HG03066 (cell line): ENCODE measurements at regions not wholly inside any gene's neighbourhood (a gene's known extent, or its start where the extent isn't known, plus 50 kb on each side); places are given as distances from the start of the nearest gene placed in this dataset.
"Not testable (repeated sequence)": the region's sequence is repeated elsewhere in the genome, so short reads cannot be mapped to it uniquely, and the experiment has no call there.

Source experiments
- ATAC-seq: cut with Tn5 transposase; IDR thresholded peaks from one replicate; pipeline ENCODE4 v1.9.1; 2021; ENCODE audit warnings: low read depth; ENCODE audit not compliant: unreplicated experiment

GRCh38 chr7:65254061-65254460, 119.6 kb upstream of the ZNF92 start:
- no peak for ATAC-seq

DNA sequence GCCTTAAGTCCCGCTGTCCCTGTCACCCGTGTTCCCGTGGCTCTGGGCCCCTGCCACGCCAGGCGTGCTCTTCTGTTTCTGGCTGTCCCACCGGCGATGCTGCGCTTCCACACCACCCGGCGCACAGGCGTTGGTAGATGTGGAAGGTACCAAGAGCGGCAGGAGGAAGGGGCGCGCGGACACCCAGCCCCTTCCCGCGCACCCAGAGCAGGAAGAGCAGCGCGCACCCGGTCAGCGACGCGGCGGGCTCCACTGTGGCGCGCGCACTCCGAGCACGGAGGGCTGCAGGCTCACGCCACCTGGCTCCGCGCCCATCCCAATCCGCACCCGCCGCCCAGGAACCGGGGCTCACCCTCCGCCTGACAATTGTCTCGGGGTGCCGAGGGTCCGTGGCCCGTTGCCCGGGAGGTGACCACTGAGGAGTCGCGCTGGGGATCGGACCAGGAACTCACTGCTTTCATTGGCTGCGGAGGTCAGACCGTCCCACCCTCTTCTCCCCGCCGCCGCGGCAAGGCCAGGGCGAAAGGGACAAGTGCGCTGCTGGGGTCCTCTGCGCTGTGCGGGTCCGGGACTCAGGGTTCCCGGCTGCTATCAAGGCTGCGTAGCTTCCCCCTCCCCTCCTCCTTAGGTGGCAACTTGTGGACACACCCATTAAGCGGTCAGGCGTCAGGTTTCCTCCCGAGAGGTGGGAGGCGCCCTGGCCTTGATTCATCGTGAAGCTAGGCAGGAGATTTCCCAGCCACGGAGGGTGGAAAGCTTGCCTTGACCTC, 121.6 kb upstream of the ZNF92 start:
- no peak for ATAC-seq

- ATAC-seq = no peak
These were observed 122.8 kb upstream of the ZNF92 start for GRCh38 chr7:65250697-65251395.

GRCh38 chr7:65250216-65250615, 123.4 kb upstream of the ZNF92 start:
- no peak for ATAC-seq

DNA sequence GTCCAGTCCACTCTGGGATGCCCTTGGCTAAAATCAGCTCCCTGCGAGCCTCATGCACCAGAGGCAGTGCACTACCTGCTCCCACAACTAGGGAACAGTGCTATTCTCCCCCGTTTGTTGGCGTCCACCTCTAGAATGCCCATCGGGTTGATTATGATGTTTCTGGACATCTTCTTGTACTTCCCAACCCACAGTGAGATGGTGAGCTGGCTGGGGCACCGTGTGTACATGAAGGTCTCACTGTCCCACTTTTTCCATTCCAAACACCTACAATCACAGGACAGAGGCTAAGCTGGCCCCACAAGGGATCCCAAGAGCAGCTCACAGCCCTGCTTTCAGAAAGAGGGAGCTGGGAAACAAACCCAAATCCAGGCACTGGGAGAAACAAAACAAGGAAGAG, 126.2 kb upstream of the ZNF92 start:
- no peak for ATAC-seq

- no peak for ATAC-seq
These were observed 133.8 kb upstream of the ZNF92 start for GRCh38 chr7:65239707-65240352.

DNA sequence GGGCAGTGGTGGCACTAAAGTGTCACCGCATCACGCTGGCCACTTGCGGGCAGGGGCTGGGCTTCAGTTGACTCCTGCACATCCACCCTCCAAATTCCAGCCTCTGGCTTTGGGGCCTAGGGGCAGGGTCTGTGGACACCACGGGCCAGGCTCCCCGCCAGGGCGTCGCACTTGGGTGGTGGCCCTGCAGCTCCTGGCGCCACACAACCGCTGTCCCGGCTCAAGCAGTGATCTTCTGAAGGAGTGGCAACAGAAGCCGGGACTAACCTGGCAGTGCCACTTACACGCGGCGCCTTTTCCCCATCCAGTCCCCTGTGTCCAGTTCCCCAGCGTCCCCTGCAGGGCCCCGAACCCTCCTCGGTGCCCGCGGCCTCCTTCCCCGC, 134.3 kb upstream of the ZNF92 start:
- no peak for ATAC-seq

DNA sequence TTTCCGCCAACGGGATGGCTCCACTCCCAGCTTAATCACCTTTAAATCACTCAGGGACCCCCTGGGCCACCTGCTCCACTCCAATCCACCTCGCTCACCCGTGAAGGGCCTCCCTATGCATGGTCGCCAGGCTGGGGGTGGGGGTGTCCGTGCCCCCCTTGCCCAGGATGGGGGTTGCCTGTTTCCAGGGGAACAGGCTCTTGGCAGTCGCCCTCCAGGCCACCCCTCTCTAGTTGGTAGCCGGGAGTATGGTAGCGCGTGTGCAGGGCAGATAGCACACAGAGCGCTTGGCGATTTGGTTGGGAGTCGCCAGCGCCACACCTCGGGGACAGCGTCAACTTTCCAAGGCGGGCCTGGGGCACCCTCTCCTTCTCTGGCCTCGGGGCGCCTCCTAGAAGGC, 134.9 kb upstream of the ZNF92 start:
- no peak for ATAC-seq

GRCh38 chr7:65235586-65235985, 138.1 kb upstream of the ZNF92 start:
- ATAC-seq = no peak

DNA sequence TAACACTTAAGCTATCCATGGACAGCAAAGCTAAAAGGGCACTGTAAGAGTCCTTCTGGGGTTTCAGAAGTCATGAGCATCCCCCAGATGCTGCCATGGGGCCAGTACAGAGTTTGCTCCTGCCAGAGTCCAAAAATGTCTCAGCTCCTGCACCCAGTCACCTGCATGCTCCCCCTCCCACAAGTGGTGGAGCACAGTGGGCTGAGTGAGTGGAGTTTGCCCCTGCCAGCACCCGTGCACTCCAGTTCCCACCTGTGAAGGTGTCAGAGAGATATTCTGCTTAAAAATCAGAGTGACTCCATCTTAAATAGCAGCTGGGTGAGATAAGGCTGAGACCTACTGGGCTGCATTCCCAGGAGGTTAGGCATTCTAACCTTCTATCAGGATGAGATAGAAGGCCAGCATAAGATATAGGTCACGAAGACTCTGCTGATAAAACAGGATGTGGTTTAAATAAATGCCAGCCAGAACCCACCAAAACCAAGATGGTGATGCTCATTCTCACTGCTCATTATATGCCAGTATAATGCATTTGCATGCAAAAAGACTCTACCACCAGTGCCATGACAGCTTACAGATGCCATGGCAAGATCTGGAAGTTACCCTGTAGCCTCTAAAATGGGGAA, 140.1 kb upstream of the ZNF92 start:
- no peak for ATAC-seq

DNA sequence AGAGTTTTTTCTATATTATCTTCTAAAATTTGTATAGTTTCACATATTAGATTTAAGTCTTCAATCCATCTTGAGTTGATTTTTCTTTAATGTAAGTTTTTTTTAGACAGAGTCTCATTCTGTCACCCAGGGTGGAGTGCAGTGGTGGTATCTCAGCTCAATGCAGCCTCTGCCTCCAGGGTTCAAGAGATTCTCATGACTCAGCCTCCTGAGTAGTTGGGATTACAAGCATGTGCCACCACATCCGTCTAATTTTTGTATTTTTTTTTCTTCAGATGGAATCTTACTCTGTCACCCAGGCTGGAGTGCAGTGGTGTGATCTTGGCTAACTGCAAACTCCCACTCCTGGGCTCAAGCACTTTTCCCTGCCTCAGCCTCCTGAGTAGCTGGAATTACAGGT, 143.4 kb upstream of the ZNF92 start:
- ATAC-seq = no peak

DNA sequence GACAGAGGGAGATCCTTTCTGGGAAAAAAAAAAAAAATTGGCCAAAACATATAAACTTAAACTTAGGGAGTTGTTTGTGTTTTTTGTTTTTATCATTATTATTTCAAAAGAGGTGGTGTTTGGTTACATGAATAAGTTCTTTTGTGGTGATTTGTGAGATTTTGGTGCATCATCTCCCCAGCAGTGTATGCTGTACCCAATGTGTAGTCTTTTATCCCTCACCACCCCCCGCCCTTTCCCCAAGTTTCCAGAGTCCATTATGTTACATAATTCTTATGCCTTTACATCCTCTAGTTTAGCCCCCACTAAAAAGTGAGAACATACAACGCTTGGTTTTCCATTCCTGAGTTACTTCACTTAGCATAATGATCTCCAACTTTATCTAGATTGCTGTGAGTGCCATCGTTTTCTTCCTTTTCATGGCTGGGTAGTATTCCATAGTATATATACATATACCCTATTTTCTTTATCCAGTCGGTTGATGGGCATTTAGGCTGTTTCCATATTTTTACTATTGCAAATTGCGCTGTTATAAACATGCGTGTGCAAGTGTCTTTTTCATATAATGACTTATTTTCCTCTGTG, 148.1 kb upstream of the ZNF92 start:
- no peak for ATAC-seq

GRCh38 chr7:65222655-65223054, 151.0 kb upstream of the ZNF92 start:
- no peak for ATAC-seq

DNA sequence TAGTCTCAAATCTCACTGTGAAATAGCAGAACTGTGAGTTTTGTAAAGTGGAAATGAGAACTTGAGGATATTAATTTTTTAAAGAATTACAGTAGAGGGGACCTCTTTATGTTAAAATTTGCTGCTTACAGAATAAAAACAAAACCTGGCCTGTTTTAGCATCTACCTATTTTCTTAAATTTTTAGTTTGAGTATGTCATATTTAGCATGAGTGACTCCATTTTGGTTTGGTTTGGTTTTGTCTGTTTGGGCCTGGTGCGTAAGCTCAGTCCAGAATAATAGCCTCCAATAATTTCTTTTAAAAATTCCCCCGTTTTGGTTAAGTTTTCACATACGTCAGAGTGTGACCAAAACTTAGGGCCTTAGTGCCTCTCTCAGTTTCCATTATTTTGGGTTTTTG, 152.0 kb upstream of the ZNF92 start:
- no peak for ATAC-seq

DNA sequence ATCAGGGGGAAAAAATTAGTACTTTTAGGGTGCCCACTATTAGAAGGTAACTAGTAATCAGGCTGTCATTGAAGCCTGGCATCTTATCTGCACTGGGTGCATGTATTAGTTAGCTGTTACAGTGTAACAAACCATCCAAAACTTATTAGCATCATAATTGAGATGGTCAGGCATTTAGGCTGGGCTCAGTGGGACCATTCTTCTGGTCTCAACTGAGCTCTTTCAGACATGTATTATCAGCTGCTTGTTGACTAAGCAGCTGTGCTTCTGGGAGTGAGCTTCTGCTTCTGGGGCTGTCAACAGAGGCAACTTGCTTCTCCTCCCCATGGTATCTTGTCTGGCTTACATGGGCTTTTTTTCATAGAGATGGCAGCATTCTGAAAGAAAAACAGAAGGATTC, 154.0 kb upstream of the ZNF92 start:
- ATAC-seq = no peak

DNA sequence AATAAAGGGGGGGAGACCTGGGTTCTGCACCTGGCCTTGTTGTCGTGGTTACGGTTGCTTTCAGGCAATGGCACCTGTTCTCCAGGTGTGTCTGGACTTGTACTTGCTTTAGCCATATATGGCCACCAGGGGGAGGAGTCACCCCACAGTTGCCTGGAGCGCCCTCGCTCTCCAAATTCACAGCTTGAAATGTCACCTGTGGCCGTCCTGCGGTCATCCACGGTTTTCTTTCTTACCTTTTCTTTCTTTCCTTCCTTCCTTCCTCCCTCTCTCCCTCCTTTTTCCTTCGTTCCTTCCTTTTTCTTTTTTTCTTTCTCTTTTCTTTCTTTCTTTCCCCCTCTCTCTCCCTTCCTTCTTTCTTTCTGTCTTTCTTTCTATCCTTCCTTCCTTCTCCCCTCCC, 157.2 kb upstream of the ZNF92 start:
- no peak for ATAC-seq

GRCh38 chr7:65213260-65213659, 160.4 kb upstream of the ZNF92 start:
- ATAC-seq = not testable (repeated sequence)

GRCh38 chr7:65199221-65199620, 174.4 kb upstream of the ZNF92 start:
- not testable (repeated sequence) for ATAC-seq

DNA sequence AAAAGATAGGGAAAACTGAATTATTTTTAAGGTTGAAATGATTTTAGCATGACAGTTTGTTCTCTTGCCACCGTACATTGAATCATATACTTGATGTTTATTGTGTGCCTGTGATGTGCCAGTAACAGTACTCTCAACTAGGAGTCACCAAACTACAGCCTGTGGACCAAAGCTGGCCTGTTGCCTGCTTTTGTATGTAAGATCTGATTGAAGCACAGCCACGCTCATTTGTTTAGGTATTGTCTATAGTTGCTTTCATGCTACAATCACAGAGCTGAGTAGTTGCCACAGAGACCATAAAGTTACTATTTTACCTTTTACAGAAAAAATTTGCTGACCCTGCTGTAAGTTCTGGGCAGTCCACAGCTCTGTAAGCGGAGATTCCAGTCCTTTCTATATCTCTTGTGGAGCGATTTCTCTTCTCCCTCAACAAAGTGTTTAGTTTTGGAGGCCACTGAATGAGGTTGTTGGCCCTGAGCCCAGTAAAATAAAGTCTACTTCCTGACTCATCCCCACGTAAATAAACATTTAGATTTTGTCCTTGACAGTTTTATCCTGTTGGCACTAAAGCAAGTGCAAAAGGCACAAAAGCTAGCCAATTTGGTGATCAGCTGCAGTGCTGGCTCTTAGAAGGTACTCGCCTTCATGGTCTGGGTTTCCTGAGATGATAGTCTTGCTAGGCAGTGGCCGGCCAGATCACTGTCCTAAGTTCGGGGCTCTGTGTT, 180.2 kb upstream of the ZNF92 start:
- ATAC-seq = not testable (repeated sequence)

GRCh38 chr7:65177041-65177440, 170.6 kb upstream of the ERV3-1 start:
- ATAC-seq = not testable (repeated sequence)
